HG02623 (cell line): ENCODE measurements at regions not wholly inside any gene's neighbourhood (a gene's known extent, or its start where the extent isn't known, plus 50 kb on each side); places are given as distances from the start of the nearest gene placed in this dataset.
A peak's percentile ranks its signal among the peaks of the same experiment; 100 is the strongest.
"Not testable (repeated sequence)": the region's sequence is repeated elsewhere in the genome, so short reads cannot be mapped to it uniquely, and the experiment has no call there.

Experiments
- ATAC-seq: cut with Tn5 transposase; IDR thresholded peaks from one replicate; pipeline ENCODE4 v1.9.1; 2021; ENCODE audit warnings: moderate library complexity; ENCODE audit not compliant: unreplicated experiment

DNA sequence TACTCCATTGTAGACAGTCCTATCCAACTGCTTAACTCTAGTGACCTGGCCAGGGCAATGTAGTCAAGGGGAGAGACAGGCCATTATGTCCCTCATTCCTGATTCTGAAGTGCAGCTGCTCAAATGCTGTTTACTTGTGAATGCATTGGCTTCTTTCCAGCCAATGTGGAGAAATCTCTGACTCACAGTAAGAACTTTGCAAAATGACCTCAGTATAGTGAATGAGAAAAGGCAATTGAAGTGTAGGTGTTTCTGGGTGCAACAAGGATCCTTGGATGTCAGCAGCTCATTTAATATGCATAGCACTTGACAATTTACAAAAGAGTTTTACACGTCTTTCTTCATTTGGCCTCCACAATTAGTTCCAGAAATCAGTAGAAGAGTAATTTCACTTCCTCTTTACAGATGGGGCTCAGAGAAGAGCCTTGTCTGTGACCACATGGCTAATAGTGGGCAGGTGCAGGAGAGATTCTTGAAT, 367.2 kb downstream of the OSTF1 start:
- ATAC-seq = peak; percentile 93

DNA sequence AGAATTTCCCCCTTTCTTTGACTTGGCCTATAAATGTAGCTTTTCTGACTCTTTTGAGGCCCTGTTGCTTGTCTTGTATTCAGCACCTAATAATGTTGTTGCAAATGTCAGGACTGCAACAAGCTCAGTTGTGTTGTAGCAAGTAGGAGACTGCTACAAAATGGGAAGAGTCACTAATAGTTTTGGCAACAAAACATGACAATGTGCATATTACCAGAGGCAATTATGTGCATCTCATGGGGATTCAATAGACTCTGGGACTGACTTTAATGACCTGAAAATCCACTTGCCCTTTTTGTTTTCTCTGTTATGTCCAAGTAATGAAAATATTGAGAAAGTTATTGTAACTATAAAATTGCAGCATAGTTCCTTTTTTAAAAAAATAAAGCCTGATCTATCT, 368.4 kb downstream of the OSTF1 start:
- no peak for ATAC-seq

GRCh38 chr9:75457474-75458011, 369.2 kb downstream of the OSTF1 start:
- no peak for ATAC-seq

DNA sequence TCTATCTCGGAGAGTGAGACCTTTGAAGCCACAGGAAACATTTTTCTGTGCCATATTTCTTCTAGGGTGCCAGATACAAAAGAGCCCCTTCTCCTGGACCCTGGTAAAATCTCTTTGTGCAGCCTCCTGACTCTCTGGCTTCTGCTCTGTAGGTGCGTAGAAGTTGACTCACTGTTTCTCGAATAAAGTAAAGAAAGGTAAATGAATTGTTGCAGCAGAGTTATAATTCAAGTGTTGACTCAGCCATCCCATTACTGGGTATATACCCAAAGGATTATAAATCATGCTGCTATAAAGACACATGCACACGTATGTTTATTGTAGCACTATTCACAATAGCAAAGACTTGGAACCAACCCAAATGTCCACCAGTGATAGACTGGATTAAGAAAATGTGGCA, 371.0 kb downstream of the OSTF1 start:
- ATAC-seq = not testable (repeated sequence)

DNA sequence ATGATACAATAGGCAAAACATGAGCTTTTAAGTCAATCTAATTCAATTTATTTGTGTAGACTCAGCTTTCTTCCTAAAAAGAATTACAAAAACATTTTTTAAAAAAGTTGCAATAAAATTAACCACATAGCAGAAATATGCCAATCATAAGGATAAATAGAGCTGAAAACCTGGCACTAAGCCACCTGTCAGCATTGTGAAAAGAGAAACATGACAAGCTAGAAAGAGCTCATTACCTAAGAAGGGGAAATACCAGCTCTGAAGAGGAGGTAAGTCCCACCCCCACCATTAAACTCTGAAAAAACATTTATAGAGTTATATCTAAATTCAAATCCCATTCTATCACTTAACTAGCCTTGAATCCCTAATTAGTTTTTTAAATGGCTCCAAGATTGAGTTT, 372.9 kb downstream of the OSTF1 start:
- ATAC-seq = no peak

GRCh38 chr9:75462866-75463265, 374.6 kb downstream of the OSTF1 start:
- ATAC-seq = no peak

DNA sequence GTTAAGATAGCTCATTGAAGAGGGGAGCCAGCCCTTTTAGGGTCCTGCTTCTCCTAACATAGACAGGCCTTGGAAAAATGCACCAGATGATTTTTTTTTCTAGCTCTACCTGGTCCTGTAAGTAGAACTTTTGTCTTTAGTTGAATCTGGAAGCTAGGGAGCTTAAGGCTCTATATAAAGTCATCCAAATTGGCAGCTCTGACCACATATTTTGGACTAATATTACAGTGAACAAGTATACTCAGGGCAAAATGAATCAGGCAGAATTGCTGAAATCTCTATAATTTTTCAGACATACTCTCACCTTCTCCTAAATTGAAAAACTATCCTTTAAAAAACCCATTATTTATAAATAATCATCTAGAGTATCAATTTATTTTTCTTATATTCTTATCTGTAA, 375.6 kb downstream of the OSTF1 start:
- ATAC-seq = no peak

DNA sequence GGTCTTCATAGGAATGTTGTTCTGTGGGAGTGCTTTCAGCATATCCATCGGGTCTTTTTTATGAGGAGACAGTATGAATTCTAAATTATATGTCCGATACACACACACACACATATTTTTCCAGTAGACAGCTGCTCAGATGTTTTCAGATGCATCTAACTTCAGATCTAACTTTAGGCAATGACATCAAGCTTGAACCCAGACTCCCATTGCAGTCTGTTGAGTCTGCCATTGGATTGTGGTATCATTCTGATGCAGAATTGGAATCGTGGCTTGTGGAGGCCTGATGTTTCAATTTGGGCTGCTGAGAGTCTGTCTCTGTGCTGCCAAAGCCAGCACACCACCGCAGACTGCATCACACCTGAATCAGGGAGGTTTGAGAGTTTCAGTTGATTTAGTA, 376.4 kb downstream of the OSTF1 start:
- no peak for ATAC-seq

- ATAC-seq = no peak
Observed at GRCh38 chr9:75467142-75467541, 378.8 kb downstream of the OSTF1 start.

DNA sequence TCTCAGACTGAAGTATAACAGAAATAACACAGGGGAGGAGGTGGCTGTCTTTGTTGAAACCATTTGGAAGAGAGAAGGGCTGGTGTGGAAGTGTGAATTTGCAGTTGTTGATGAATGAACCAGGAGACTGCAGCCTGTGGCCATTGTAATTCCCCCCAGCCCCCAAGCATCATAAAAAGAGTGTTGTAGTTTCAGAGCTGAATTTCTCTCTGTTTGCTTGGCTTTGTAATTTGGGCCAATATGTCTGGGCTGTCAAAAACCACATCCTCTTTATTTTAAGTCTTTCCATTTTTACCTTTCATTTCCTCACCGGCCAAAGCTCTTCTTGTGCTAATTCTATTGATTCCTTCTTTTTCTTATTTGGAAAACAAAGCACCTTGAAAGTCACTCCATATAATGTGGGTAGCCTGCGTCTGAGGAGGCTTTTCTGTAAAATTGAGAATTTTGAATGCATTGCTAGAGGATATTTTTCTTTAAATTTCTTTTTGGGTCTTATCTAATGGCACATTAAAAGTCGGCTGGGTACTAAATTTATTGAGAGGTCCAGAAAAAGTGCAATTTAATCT, 383.3 kb downstream of the OSTF1 start:
- no peak for ATAC-seq

DNA sequence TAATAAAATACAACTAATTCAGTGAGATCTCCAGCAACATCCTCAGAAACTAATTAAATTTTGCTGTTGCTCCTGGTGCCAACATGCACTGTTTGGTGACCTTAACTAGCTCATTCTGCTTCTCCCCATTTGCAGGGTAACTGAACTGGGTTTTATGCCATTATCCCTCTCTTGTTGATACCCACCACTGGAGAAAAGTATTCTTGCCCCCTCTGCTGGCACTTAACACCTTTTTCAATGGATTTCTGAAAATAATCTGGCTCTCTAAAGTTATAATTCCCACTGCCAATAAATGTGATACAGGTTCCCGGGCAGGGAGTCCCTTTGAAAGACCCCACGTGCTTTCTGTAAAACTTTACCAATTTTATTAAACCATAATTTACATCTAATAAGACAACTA, 394.3 kb downstream of the OSTF1 start:
- no peak for ATAC-seq

- ATAC-seq = no peak
Observed at GRCh38 chr9:75483636-75484035, 395.3 kb downstream of the OSTF1 start.

- ATAC-seq = no peak
Observed at GRCh38 chr9:75487856-75488718, 399.8 kb downstream of the OSTF1 start.

- no peak for ATAC-seq
Observed at GRCh38 chr9:75488719-75489110, 400.4 kb downstream of the OSTF1 start.

- ATAC-seq = no peak
Observed at GRCh38 chr9:75490326-75490725, 400.1 kb upstream of the PCSK5 start.

- ATAC-seq = no peak
Observed at GRCh38 chr9:75491533-75491932, 398.9 kb upstream of the PCSK5 start.

DNA sequence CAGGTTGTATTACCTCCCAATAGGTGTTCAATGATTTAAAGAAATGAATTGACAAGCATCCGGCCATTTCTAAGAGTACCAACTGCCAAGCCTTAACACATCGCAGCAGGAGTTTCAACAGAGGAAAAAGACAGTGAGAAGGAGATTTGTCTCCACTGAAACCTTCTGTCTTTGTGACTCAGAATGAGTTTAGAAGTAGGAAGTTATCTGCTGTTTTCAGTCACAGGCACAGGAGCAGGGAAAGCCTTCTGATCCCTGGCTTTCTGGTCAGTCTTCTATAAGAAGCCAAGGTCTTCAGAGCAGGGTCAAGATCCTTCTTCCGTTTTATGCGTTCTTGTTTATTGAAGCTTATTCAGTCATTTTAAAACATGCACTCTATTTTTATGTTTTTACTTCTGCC, 390.7 kb upstream of the PCSK5 start:
- no peak for ATAC-seq

- no peak for ATAC-seq
Observed at GRCh38 chr9:75500479-75500878, 390.0 kb upstream of the PCSK5 start.

DNA sequence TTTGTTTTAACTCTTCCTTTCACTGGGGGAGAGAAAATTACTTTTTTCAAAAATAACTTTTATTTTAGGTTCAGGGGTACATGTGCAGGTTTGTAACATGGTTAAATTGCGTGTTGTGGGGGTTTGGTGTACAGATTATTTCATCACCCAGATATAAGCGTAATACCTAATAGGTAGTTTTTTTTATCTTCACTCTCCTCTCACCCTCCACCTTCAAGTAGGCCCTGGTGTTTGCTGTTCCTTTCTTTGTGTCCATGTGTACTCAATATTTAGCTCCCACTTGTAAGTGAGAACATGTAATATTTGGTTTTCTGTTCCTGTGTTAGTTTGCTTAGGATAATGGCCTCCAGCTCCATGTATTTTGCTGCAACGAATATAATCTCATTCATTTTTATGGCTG, 389.5 kb upstream of the PCSK5 start:
- ATAC-seq = not testable (repeated sequence)

- ATAC-seq = no peak
Observed at GRCh38 chr9:75504721-75505120, 385.8 kb upstream of the PCSK5 start.

- no peak for ATAC-seq
Observed at GRCh38 chr9:75505654-75506053, 384.8 kb upstream of the PCSK5 start.

DNA sequence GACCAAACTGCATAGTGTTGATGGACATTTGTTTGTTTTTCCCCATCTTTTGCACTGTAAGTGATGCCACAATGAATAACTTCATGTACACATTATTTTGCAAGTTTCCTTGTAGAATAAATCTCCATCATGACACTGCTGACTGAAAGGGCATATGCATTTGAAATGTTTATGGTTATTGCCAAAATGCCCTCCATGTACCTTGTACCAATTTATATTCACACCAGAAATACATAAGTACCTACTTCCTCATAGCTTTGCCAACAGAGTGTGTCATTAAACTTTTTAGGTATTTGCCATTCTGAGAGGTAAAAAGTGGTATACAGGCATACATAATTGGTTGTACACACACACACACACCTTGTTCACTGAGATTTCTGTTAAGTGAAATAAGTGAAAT, 361.0 kb upstream of the PCSK5 start:
- no peak for ATAC-seq
